Fibroblast of pulmonary artery (primary cell): ENCODE measurements at regions not wholly inside any gene's neighbourhood (a gene's known extent, or its start where the extent isn't known, plus 50 kb on each side); places are given as distances from the start of the nearest gene placed in this dataset.

ENCODE experiments used
- DNase-seq: peaks from one replicate; pipeline ENCODE4 v3.0.0-alpha.2; 2010; ENCODE audit warnings: low read depth
- H3K4me3 ChIP-seq: replicated peaks from 2 replicates; pipeline ENCODE4 v1.5.1; 2011; ENCODE audit warnings: low read depth, mild to moderate bottlenecking, control low read depth, low read length, moderate library complexity
- TF ChIP-seq, protein P1 (sequence below): IDR thresholded peaks from 2 replicates; pipeline ENCODE4 v1.5.1; 2011; ENCODE audit warnings: mild to moderate bottlenecking, control low read depth, low read length, inconsistent platforms; ENCODE audit errors: missing control alignments

DNA sequence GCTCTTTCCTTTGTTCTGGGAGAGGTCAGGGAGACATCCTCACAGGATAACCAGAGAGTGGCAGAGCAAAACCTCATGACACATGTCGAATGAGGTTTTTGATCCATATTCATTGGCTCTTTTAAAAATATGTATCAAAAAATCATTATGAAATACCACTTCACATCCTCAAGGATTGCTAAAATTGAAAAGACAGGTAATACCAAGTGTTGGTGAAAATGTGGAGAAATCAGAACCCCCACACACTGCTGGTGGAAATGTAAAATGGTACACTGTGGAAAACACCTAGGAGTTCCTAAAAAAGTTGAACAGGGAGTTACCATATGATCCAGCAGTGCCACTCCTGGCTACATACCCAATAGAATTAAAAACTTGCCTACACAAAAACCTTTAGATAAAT, 107.8 kb upstream of the ARID2 start:
- no peak for DNase-seq
- TF ChIP-seq, protein P1, sequence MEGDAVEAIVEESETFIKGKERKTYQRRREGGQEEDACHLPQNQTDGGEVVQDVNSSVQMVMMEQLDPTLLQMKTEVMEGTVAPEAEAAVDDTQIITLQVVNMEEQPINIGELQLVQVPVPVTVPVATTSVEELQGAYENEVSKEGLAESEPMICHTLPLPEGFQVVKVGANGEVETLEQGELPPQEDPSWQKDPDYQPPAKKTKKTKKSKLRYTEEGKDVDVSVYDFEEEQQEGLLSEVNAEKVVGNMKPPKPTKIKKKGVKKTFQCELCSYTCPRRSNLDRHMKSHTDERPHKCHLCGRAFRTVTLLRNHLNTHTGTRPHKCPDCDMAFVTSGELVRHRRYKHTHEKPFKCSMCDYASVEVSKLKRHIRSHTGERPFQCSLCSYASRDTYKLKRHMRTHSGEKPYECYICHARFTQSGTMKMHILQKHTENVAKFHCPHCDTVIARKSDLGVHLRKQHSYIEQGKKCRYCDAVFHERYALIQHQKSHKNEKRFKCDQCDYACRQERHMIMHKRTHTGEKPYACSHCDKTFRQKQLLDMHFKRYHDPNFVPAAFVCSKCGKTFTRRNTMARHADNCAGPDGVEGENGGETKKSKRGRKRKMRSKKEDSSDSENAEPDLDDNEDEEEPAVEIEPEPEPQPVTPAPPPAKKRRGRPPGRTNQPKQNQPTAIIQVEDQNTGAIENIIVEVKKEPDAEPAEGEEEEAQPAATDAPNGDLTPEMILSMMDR = no peak
- no peak overlapping the region for H3K4me3 ChIP-seq

DNA sequence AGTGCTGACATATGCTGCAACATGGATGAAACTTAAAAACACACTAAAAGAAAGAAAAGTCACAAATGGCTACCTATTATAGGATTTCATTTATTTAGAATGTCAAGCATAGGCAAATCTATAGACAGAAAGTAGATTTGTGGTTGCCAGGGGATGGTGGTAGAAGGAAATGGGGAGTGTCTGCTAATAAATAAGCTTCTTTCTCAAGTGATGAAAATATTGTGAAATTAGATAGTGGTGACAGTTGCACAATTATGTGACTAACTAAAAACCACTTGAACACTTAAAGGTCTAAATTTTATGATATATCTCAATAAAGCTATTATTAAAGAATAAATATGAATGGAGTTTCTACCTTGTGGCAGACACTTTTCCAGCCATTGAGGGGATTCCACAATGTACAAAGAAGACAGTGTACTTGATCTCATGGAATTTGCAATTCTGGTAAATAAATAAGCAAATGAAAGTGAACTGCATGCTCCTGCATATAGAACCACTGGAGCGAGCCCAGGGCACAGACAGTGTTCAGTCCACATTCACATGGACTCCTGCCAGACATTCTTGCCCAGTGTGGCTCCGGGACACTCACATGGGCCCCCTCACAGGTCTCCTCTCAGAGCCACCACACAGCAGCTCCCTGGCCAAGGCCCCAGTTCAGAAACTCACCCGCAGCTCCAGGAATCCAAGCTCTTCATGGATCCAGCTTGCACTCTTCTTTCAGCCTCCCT, 107.1 kb upstream of the ARID2 start:
- no peak for DNase-seq
- TF ChIP-seq, protein P1 = no peak
- no peak overlapping the region for H3K4me3 ChIP-seq

DNA sequence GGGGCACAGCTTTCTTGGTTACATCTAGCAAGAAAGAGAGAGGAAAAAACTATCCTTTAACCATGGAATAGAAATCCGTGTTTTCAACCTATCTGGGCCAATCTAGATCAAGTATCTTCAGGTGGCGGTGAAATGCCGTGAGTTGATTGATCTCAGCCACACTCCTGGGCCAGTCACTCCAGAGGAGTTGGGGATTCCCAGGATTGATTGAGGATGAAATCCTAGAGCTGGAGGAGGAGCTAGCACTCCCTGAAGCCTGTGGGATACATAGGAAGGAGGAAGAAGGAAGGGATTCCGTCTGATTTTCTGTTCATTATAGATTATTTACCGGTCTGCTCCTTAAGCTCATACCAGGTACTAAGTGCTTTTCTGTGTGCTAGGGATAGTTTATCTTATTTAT, 106.3 kb upstream of the ARID2 start:
- TF ChIP-seq, protein P1 = no peak
- H3K4me3 ChIP-seq = no peak overlapping the region
- DNase-seq = no peak

DNA sequence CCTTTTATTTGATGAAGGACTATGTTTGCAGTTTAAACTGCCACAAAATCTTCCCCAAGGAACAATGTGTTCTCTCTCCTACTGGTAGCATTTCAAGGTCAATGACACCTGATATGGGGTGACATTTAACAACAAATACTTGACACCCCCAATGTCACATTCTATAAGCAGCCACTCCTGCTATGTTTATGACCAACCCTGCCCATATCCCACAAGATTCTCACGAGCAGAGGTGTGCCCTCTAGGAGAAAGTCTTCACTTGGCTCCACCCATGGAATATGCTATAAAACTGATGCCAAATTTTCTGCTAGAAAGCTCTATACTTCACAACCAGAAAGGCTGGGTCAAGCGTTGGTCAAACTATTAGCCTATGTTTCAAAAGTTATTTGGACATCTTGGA, 105.6 kb upstream of the ARID2 start:
- no peak overlapping the region for H3K4me3 ChIP-seq
- DNase-seq = no peak
- TF ChIP-seq, protein P1 = no peak

DNA sequence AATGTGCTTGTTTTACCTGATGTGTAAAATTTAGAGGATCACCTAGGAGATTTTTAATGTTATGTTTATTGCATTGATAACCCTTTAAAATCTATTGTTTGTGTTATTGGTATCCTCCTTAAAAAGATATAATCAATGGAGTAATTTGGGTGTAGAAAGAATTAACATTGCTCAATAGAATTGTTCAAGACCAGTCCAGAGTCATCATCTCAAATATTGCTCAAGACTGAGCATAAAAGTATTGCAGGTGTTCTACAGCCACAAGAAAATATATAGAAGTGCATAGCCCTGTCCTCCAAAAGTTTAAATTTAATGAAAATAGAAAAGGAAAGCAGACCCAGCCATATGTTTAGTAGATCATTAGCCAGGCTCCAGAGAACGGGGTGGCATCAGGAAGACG, 102.5 kb upstream of the ARID2 start:
- no peak overlapping the region for H3K4me3 ChIP-seq
- DNase-seq = no peak
- TF ChIP-seq, protein P1 = no peak

DNA sequence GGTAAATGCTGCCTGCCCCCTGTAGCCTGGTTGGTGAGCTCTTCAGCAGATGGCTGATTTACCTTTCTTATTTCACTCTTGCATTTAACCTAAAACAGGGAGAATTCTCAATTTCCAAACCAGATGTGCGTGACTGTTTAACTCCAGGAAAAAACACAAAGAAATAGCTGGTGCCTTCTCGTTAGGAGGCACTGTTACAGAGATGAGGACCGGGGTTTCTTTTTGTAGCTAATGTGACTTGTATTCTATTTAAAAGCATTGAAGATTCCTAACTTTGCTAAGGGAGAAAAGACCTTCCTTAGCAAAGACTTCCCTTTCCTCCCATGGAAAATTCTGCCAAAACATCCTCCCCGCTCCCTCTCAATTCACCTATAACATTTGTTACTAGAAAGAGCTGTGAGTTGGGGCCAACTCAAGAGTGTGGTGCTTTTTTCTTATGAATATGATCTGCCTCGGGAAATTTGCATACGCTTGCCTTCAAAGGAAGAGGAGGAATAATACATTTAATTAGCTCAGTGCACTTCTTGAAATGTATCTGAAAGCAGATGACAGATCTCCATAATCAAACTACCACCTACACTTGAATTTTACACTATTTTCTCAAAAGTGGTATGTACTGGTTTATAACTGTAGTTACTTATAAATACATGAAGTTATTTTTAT, 102.0 kb upstream of the ARID2 start:
- no peak for DNase-seq
- TF ChIP-seq, protein P1 = no peak
- no peak overlapping the region for H3K4me3 ChIP-seq

DNA sequence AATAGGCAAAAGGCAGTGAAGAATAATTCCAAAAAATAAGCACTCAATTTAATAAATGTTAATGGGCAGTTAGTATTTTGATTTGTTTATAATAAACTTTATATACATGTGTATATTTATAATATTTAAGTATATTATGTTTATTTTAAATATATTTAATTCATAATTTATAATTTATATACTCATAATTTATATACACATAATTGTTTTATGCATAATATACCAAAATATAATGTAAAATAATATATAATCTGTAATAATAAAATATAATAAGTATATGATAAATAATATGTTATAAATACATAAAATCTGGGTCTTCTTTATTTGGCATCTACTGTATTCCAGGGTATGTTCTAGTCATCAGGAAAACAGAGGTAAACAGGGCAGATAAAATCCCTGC, 100.2 kb upstream of the ARID2 start:
- TF ChIP-seq, protein P1 = no peak

More for the DNA sequence above, 100.2 kb upstream of the ARID2 start:
- DNase-seq = no peak
- no peak overlapping the region for H3K4me3 ChIP-seq
